GM23338 (cell line): ENCODE measurements at regions not wholly inside any gene's neighbourhood (a gene's known extent, or its start where the extent isn't known, plus 50 kb on each side); places are given as distances from the start of the nearest gene placed in this dataset.

Experiments used
- ATAC-seq: fragments of 200-7000 bp; cut with Tn5 transposase; 3 replicates; pipeline ENCODE4 v1.9.1; 2020
- DNase-seq: peaks from one replicate; pipeline ENCODE4 v3.0.0-alpha.2; 2015; ENCODE audit warnings: low spot score
- H2AFZ ChIP-seq: fragments of 200-600 bp; sonication (generic); 2 replicates; pipeline ENCODE4 v1.8.0; 2016; ENCODE audit warnings: antibody characterized with exemption, mild to moderate bottlenecking, moderate library complexity
- H3F3A ChIP-seq: fragments of 200-600 bp; sonication (generic); replicated peaks from 2 replicates; pipeline ENCODE4 v1.8.0; 2017; ENCODE audit warnings: antibody characterized with exemption, mixed run types, low read depth
- H3K27ac ChIP-seq: fragments of 200-600 bp; sonication (generic); 2 replicates; pipeline ENCODE4 v1.6.1; 2016; ENCODE audit warnings: low read depth
- H3K27me3 ChIP-seq: fragments of 200-600 bp; sonication (generic); 2 replicates; pipeline ENCODE4 v1.8.0; 2016; ENCODE audit warnings: mild to moderate bottlenecking, mixed run types, moderate library complexity; ENCODE audit not compliant: insufficient read depth
- H3K36me3 ChIP-seq: fragments of 200-600 bp; sonication (generic); 2 replicates; pipeline ENCODE4 v1.8.0; 2016; ENCODE audit warnings: mild to moderate bottlenecking; ENCODE audit not compliant: insufficient read depth
- H3K4me1 ChIP-seq: fragments of 200-600 bp; sonication (generic); 2 replicates; pipeline ENCODE4 v1.8.0; 2016; ENCODE audit warnings: mild to moderate bottlenecking, moderate library complexity; ENCODE audit not compliant: insufficient read depth
- H3K4me2 ChIP-seq: fragments of 200-600 bp; sonication (generic); 2 replicates; pipeline ENCODE4 v1.7.1; 2017; ENCODE audit warnings: mixed run types
- H3K4me3 ChIP-seq: fragments of 200-600 bp; sonication (generic); 2 replicates; pipeline ENCODE4 v1.6.1; 2016; ENCODE audit warnings: mixed run types
- H3K79me2 ChIP-seq: fragments of 200-600 bp; sonication (generic); replicated peaks from 2 replicates; pipeline ENCODE4 v1.8.0; 2017; ENCODE audit warnings: mild to moderate bottlenecking; ENCODE audit not compliant: insufficient read depth
- H3K9me2 ChIP-seq: fragments of 200-600 bp; sonication (generic); 2 replicates; pipeline ENCODE4 v1.8.0; 2017; ENCODE audit not compliant: insufficient read depth
- H4K20me1 ChIP-seq: fragments of 200-600 bp; sonication (generic); replicated peaks from 2 replicates; pipeline ENCODE4 v1.8.0; 2017; ENCODE audit warnings: mild to moderate bottlenecking; ENCODE audit not compliant: insufficient read depth
- H3K27ac Mint-ChIP-seq: 2 replicates; pipeline ENCODE4 v1.8.0; 2020; ENCODE audit warnings: inconsistent platforms, mild to moderate bottlenecking, moderate library complexity, mixed read lengths
- H3K27me3 Mint-ChIP-seq: 3 replicates; pipeline ENCODE4 v1.8.0; 2022; ENCODE audit warnings: low read depth, mild to moderate bottlenecking, moderate library complexity, mixed read lengths, inconsistent platforms; ENCODE audit not compliant: insufficient read depth, poor library complexity
- H3K36me3 Mint-ChIP-seq: 3 replicates; pipeline ENCODE4 v1.8.0; 2021; ENCODE audit warnings: low read depth, mild to moderate bottlenecking, inconsistent platforms, moderate library complexity, mixed read lengths
- H3K4me1 Mint-ChIP-seq: 3 replicates; pipeline ENCODE4 v1.8.0; 2020; ENCODE audit warnings: mild to moderate bottlenecking, inconsistent platforms, mixed read lengths
- H3K4me3 Mint-ChIP-seq: 3 replicates; pipeline ENCODE4 v1.8.0; 2021; ENCODE audit warnings: moderate library complexity, mild to moderate bottlenecking, inconsistent platforms, mixed read lengths
- H3K9me3 Mint-ChIP-seq: 3 replicates; pipeline ENCODE4 v1.8.0; 2020; ENCODE audit warnings: moderate library complexity, mild to moderate bottlenecking, inconsistent platforms, mixed read lengths
- CREB1 ChIP-seq: fragments of 250-450 bp; sonication (Bioruptor Pico); IDR thresholded peaks from 2 replicates; pipeline ENCODE4 v1.5.0; 2020; ENCODE audit warnings: low read depth, mild to moderate bottlenecking, moderate library complexity
- EZH2phosphoT487 ChIP-seq: fragments of 200-600 bp; sonication (generic); IDR thresholded peaks from one replicate; pipeline ENCODE4 v1.8.1; 2018; ENCODE audit warnings: antibody characterized with exemption; ENCODE audit not compliant: unreplicated experiment
- JUNB ChIP-seq: IDR thresholded peaks from one replicate; pipeline ENCODE4 v1.6.1; 2016; ENCODE audit warnings: antibody characterized with exemption; ENCODE audit not compliant: unreplicated experiment
- NANOG ChIP-seq: IDR thresholded peaks from 2 replicates; pipeline ENCODE4 v1.6.1; 2016; ENCODE audit warnings: antibody characterized with exemption, borderline replicate concordance
- POLR2AphosphoS5 ChIP-seq: IDR thresholded peaks from 2 replicates; pipeline ENCODE4 v1.6.1; 2016; ENCODE audit warnings: antibody characterized with exemption, low read depth
- REST ChIP-seq: IDR thresholded peaks from one replicate; pipeline ENCODE4 v1.6.1; 2018; ENCODE audit warnings: antibody characterized with exemption; ENCODE audit not compliant: unreplicated experiment
- ZNF114 ChIP-seq: fragments of 250-450 bp; sonication (Bioruptor Pico); IDR thresholded peaks from 2 replicates; pipeline ENCODE4 v1.5.0; 2020; ENCODE audit warnings: mild to moderate bottlenecking, moderate library complexity
- ZNF462 ChIP-seq: fragments of 250-450 bp; sonication (Bioruptor Pico); IDR thresholded peaks from 2 replicates; pipeline ENCODE4 v1.5.0; 2020; ENCODE audit warnings: mild to moderate bottlenecking, moderate library complexity

GRCh38 chr4:124433044-124433443 lies 279.5 kb downstream of the ANKRD50 start:
- Mint-ChIP-seq H3K4me3 (no peak overlapping the region), H3K27ac (no peak overlapping the region), H3K36me3 (no peaks in the 10 kb centered on the region), H3K27me3 (no peaks in the 10 kb centered on the region), H3K9me3 (no peaks in the 10 kb centered on the region), H3K4me1 (peaks cover 9% of the 10 kb centered on the region; the same call in 2 of the 3 replicates)
- TF ChIP-seq CREB1 (CRISPR knock-in tag) (no peak), REST (no peak), POLR2AphosphoS5 (no peak), EZH2phosphoT487 (no peak)
- Histone ChIP-seq H3K4me3 (no peak overlapping the region), H3K27me3 (no peaks in the 10 kb centered on the region), H4K20me1 (no peaks in the 10 kb centered on the region), H3K27ac (no peak overlapping the region), H3K36me3 (no peaks in the 10 kb centered on the region), H3F3A (no peaks in the 10 kb centered on the region), H2AFZ (no peak overlapping the region), H3K4me1 (peaks cover 2% of the 10 kb centered on the region; the same call in 1 of the 2 replicates), H3K4me2 (no peak overlapping the region), H3K79me2 (no peaks in the 10 kb centered on the region), H3K9me2 (peaks cover 7% of the 10 kb centered on the region)
- DNase-seq = no peak
- ATAC-seq = no peak

GRCh38 chr4:124433500-124433899 lies 279.0 kb downstream of the ANKRD50 start:
- Histone ChIP-seq H3F3A (no peaks in the 10 kb centered on the region), H3K4me2 (no peak overlapping the region), H3K9me2 (peaks cover 7% of the 10 kb centered on the region), H3K79me2 (no peaks in the 10 kb centered on the region), H4K20me1 (no peaks in the 10 kb centered on the region), H3K36me3 (no peaks in the 10 kb centered on the region), H3K4me1 (peaks cover 2% of the 10 kb centered on the region; the same call in 1 of the 2 replicates), H3K27ac (no peak overlapping the region), H3K4me3 (no peak overlapping the region), H3K27me3 (no peaks in the 10 kb centered on the region), H2AFZ (no peak overlapping the region)
- Mint-ChIP-seq H3K4me1 (peaks cover 9% of the 10 kb centered on the region; the same call in 2 of the 3 replicates), H3K27ac (no peak overlapping the region), H3K36me3 (no peaks in the 10 kb centered on the region), H3K9me3 (no peaks in the 10 kb centered on the region), H3K4me3 (no peak overlapping the region), H3K27me3 (no peaks in the 10 kb centered on the region)
- ATAC-seq (no peak), DNase-seq (no peak)
- no peak for TF ChIP-seq ZNF114 (CRISPR knock-in tag)
- TF ChIP-seq ZNF462 = no peak
- no peak for TF ChIP-seq NANOG
- TF ChIP-seq JUNB = no peak
